Stimulated activated CD4-positive, alpha-beta T cell treated with anti-CD3 and anti-CD28 coated beads, Interleukin-12 subunit alpha, Interleukin-12 subunit beta, amount 100 ng/mL, for 4 hours (primary cell): ENCODE measurements at regions not wholly inside any gene's neighbourhood (a gene's known extent, or its start where the extent isn't known, plus 50 kb on each side); places are given as distances from the start of the nearest gene placed in this dataset.

Experiments used
- DNase-seq: peaks from one replicate; pipeline ENCODE4 v3.0.0-alpha.2; 2020

DNA sequence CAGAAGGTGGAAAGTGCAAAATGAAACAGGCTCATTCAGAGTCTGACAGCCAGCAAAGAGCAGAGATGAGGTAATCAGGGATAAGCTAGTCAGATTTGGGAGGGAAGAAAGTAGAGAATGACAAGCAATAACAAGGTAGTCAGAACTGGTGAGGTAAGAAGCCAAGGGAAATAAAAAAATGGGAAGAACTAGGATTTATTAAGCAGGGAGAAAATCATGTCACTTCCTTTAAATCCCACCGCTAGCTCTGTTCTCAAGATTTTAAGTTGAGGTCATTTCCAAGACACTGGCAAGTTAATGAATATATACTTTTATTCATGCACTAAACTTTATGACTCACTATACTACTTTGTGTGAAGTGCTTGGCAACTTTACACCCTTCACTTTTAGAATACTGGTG lies 1106.8 kb downstream of the IGSF11 start:
- DNase-seq = no peak

DNA sequence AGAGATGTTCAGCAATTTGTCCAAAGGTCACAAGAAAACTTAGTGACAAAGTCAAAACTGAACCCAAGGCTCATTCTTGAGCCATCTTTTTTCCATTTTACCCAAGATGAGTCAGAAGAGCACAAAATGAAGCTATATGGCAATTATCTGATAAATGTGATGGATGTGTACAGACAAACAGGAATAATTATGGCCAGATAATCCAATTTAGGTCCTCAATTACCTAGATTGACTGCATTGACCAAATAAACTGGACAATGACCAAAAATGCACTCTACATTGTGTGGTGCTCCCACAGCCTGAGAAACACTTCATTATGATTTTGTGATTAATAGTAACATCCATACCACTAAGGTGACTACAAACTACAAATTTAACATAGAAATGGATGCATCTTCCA lies 1105.8 kb downstream of the IGSF11 start:
- DNase-seq = no peak

DNA sequence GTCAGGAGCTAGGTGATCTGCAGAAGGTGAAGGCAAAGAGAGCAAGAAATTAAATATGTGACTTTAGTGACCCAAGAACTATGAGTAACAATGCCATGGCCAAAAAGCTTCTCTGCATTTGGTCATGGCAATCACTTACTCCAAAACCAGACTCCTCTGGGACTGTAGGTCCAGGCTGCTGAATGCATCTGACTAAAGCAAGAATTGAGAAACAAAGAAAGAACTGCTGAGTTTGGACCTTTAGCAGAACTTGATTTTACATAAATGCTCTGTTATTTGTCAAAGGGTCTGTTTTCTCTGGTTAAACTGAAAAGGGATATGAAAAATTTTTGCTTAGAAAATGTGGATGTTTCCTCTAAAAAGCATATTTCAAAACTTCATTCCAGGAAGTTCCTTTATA lies 1102.2 kb downstream of the IGSF11 start:
- no peak for DNase-seq

DNA sequence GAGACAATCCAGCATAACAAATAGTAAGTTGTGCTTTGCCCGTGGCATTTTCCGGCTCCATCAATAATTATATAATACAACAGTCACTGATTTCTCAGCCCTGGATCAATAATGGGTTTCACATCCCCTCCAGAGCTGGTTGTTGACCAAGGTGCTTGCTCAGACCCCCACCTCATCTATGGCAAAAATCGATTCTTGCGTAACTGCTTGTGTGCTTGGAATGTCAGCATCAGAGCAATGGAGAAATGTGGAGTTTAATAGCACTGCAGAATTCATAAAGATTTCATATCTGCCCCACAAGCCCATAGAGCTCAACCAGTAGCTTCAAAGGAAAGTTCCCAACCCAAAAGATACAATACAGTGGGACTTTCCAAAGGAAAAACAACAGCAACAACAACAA lies 1098.5 kb downstream of the IGSF11 start:
- no peak for DNase-seq

DNA sequence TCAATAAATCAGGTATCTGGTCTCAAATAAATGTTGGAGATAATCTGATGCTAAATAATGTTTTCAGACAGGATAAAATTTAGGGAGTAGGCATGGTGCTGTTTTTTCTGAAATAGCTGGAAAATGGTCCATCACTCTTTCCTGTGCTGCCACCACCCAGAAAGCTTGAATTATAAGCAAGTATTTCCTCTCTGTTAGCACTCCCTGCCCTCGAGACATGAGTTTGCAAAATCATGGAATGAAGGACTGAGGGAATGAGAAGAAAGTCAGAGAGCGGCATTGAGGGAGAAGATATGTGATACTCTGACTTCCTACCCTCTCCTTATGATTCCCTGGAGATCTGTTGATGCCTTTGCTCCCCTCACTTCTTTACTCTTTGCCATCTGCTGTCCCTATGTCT lies 1095.7 kb downstream of the IGSF11 start:
- no peak for DNase-seq

DNA sequence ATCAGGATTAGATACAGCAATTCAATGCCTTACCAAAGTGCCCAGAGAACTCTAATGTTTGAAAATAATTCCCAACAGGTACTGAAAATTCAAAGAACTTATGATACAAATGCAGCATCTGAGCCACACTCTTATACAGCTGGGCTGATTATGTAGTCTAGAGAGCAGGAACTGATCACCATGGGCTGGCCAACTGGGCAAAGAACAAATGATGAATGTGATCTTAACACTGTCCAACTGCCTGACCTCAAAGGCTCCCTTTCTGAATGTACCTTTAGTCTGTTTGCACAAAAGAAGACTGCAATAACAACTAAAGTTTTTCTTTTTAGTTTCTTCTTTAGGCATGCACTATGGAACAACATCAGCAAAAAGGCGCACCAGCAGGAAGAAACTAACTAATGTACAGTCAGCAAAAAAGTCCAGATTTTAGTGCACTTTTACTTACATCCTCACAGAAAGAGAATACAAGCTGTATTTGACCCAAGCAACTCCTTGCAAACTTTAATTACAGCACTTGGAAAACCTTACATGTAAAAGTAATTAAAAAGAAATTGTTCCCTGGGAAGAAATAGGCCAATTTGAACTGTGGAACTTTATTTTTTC lies 1095.1 kb downstream of the IGSF11 start:
- no peak for DNase-seq

DNA sequence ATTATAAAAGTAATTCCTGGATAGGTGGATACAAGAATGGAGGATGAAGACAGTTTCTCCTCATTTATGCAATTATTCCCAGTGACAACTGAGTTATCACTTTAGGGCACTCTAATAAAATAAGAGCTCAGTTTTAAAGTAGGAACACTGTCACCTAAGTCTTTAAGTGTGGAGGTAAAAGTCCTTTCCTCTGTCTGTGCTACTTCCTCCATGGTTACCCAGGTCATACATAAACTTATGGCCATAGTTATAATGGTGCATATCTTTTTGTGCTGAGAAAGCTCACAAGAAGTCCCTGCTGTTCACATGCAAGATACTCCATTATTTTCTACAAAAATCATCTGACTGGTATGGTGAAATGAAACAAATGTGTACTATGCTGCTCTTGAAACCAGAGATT lies 1093.6 kb downstream of the IGSF11 start:
- no peak for DNase-seq

DNA sequence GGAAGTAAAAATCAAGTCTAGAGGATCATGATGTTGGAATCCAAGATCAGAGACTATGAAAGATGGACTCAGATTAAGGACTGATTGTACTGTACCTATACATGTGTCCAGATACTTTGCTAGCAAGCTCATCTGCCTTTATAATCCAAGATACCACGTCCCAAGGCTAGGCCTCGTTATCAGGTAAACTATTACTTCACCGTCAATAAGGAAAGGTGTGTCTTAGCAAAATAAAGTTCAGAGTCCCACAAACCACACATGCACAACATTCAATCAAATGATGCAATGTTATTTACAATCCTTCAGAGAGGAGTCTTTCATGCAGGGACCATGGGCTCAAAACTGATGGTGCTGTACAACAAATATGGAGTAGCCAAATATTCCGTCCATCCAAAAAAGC lies 1092.9 kb downstream of the IGSF11 start:
- no peak for DNase-seq

DNA sequence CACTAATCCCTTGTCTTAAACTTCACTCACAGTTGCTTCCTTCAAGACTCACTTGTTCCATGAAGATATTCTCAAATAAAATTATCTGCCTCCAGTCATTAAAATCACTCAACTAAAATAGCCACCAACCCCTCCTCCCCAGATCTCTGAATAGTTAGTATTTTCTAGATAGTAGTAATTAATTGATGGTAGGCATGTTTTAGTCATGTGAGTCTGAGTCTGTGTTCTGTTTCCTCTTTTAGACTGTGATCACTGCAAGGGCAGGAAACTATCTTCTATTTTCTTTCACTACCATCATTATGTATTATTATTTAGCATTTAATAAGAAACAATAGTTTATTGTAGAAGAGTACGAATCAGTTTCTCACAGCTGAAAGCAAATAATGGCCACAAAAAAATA lies 1080.5 kb downstream of the IGSF11 start:
- DNase-seq = no peak

DNA sequence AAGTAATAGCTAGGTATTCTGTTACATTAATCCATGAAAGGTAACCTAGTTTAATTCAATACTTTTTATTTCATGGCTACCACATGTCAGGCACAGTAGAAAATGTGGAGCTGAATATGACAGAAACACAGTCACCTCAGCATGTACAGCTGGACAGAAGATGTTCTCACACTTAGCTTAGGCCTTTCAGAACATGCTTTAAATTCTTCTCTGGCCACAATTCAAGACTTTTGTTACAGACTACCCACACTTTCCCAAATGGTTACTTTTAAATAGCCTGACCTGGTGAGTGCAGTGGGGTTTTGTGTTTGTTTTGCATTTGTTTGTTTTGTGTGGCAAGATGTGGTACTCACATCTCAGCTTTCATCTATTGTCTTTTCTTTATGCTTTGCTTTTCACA lies 1079.5 kb downstream of the IGSF11 start:
- DNase-seq = no peak

DNA sequence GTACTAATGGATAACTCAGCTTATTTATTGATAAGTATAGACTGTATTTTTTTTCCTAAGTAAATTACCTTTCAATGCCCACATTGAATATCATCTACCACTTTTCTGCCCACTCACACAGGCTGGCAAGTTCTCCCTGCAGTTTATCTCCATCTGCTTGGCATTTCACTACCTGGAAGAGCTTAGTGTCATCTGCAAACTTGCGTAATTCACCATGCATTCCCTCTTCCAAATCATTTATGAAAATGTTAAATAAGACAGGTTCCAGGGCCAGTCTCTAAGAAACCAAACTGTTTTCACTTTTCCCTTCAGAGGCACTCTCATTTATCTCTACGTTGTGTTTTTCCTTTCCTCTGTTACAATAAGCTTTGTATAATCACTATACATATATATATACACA lies 1076.6 kb downstream of the IGSF11 start:
- no peak for DNase-seq

DNA sequence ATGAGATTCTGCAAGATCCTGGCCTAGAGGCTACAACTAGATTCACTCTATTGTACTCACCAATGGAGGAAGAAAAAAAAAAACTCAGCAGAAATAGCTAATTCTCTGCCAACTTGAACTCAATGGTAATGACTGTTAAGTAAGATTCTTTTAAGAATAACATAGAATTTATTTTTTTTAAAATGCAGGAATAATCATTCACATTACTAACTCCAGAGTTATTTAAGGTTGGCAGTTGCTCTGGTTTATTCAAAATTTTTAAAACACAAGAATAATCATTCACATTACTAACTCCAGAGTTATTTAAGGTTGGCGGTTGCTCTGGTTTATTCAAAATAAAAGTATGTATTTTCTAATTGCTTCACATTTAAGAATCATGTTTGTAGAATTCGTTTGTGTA lies 1071.9 kb downstream of the IGSF11 start:
- no peak for DNase-seq

DNA sequence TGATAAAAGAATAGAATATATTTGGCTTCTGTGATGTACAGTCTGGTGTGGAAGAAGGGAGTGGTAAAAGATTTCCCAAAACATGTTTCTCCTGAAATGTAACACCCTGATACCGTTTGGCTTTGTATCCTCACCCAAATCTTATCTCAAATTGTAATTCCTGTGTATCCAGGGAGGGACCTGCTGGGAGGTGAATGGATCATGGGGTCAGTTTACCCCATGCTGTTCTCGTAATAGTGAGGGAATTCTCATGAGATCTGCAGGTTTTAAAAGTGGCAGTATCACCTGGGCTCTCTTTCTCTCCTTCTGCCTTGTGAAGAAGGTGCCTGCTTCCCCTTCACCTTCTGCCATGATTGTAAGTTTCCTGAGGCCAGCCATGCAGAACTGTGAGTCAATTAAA lies 1070.8 kb downstream of the IGSF11 start:
- DNase-seq = no peak

DNA sequence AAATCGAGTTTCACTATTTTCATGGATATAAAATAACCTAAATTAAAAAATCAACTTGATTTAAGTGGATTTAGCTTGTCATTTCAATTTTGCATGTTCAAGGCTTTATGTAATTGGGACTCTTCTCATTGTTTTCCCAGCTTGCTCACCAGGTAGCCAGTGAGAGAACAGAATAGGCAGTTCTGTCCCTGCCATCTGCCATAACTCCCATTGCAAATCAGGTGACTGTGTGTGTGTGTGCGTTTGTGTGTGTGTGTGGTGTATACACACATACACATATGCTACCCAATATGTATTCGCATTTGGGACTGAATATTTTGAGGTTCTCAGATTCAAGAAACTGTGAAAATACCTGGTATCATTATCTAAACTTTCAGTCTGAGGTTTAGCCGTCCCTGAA lies 1069.8 kb downstream of the IGSF11 start:
- DNase-seq = no peak

DNA sequence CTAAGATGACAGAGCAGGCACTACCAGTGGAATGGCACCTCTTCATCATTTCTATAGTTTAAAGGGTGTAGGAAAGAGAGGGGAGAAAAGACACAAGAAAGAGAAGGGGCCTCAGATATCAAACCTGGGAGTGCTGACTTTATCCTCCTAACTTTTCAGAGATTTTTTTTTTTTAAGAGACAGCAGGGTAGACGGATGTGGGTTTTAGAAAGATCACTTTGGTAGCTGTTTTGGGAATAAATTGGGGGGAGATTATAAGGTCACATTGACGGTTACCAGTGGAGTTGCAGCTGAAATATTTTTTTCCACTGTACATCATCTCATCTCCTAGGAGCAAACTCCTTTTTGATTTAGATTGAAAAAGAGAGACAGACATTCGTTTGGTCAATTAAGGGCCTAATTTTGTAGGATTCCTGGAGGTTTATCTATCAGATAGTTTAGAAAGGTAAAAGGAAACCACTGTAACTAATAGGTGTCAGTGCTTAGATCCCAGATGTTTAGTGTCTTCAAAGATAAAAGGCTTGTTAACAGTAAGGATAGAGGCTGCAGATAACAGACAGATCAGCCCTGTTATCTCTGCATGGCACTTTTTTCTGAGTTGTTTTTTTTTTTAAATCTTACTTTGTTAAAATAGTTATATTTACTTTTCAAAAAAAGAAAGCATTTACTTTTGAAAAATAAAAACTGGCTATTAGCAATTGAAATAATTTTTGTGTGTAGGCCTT lies 1057.0 kb downstream of the IGSF11 start:
- no peak for DNase-seq

DNA sequence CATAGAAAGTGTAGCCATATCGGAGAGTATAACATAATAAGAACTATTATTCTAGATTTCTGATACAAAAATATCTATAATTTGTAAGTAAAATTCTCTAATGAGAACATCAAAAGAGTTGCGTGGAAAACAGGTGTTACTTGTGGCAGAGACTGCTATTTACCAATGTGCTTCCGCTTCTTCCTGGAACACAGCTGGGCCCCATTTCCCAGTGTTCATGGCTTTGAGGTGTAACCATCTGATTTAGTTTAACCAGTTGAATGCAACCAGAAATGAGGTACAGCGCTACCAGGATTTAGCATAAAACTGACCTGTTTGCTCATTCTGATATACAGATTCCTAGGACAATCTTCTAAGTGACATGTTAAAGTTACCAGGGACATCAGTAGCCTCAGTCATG lies 1055.2 kb downstream of the IGSF11 start:
- DNase-seq = no peak

DNA sequence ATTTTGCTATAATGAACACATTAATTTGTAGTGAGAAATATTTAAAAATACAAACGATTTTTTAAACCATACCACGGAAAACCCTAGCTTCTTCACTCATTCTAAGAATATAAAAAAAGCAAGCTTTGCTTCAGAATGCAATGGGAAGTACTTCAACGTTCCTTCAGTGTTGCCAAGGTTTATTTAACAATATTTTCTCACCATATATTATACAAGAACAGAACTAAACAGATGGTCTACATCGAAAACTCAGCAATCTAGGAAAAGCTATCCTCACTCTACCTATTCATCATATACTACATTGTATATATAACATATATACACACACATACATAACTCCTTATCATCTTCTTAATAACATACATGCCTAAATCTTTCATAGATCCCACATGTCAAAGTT lies 1047.4 kb downstream of the IGSF11 start:
- no peak for DNase-seq

DNA sequence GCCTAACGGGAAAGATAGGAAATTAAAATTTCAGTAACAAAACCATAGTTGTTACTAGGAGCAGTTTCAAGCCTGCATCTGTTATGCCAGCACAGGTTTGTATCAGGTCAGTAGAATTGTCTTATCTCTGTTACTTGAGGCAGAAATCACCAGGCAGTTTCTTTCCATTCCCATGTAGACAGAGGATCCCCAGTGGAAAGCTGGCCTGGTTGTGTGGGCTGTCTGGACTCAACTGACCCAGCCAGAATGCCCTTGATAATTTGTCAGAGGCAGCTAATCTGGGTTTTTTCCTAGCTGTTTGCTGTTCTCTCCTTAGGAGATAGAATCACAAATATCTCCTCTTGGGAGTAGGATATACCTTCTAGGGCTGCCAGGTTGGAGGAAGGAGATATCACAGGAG lies 1044.7 kb downstream of the IGSF11 start:
- no peak for DNase-seq

DNA sequence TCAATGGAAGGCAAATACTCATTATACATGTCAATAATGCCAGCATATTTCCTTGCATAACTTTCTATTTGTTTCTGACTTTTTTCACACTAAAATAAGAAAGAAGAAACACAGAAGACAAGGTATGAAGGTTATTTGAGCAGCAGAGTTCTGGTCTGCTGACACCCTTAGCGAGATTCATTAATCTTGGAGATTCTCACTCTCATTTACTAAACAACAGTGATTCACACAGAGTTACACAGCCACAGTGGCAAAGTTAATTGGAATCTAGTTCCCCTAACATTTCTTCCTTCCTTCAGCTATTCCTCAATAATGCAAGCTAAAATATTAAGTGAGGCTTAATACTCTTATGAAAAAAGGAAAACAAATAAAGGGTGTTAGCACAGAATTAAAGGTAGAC lies 1044.0 kb downstream of the IGSF11 start:
- no peak for DNase-seq

DNA sequence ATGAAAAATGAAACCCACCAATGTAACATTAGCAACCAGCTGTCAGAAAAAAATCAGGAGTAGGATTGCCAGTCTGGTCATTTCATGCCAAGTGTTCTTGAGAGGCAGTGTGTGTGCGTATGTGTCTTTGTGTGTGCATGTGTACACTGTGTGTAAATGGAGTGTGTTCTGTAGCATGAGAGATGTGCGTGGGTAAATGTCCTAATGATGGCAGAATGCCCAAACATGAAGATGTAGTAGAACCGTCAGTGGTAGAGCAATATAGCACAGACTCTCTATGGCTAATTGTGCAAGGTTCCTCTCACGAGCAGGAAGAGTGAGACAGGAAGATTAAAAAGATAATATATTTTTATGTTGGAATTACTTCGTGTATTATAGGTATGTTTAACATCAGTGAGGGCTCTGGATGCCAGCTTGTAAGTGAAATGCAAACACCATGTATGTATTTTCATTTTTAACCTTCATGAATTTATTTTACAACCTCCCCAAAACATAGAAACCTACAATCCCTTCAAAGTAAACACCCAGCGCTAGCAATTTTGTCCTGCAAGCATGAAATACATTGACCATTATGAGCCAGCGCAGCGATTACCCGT lies 1038.7 kb downstream of the IGSF11 start:
- no peak for DNase-seq

DNA sequence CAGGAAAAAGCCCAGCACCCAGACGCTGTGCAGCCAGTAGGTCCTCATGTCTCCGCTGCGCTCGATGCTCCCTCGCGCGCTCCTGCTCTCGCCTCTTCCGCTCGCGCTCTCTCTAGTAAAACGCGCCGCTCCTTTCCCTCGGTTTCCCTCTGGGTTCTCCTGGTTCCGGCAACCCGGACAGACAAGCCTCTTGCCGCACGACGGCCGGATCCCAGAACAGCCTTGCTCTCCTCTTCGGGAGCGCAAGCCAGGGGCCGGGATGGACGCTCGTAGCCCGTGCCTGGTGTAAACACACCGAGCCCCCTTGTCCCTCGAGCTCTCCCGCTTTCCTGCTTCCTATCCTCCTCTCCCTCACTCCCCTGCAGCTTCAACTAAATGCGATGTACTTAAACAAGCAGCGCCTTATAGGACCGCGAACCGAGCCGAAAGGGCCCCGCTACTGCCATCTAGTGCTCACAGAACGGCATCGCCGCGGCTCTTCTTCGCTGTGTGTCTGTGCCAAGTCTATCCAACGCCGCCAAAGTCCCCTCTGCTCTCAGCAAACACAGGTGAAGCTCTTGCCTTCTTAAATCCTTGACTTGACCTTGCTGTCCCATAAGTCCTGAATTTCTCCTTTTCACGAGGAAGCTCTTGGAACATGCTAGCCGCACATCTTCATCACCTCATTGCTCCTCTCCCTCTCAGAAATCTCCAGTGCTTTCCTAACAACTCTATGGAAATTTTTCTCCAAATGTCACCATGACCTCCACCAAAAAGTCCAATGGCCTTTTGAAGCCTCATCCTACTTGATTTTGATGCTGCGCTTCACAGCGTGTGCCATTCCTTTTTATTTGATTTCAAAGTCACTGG lies 1037.2 kb downstream of the IGSF11 start:
- DNase-seq = peak; percentile 28

DNA sequence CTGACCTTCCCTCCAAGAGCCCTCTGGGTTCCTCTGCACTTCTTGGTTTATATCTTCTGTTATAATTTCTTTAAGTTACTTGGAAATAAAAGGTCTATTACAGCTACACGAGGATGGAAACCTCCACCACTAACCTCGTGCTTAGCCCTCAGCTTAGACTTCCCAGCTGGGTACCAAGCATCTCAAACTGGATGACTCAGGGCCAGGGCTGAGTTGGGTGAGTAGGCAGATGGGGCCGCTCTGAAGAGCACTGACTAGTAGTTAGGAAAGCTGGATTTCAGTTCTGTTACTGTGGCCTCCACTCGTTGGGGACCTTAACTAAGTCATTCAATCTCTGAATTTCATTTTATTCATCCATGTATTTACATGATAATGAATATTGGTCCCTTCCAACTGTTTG lies 1036.6 kb downstream of the IGSF11 start:
- DNase-seq = no peak

DNA sequence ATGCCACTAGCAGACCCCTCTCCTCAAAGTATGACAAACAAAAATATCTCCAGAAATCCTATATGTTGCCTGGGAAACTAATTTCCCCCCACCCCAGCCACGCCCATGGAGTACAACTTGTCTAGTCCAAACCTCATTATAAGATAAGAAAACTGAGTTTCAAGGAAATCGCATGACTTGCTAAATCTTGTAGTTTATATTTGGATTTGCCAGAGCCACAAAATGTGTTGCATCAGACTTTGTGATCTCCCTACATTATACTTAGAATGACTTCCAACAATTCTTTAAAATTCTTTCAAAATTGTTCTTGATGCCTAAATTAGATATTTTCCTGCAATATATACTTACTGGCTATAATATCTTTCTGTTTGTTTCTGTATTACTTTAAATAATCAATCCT lies 1034.4 kb downstream of the IGSF11 start:
- no peak for DNase-seq

DNA sequence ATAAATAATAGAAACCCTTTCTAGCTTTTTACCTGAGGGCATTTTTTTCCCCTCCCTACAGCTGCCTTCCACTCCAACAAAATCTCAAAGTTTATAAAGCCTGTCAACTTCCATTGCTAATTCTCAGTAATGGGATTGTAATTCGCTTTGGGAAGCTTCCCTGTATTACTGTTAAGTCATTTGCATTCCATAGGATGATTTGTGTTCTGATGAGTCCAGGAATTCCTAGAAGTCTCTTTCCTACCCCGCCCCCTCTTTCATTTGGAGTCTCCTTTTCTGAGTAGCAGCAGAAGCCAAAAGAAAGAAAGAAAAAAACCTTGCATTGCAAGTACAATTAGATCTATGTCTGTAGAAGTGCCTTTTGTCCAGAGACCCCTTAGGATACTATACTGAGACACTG lies 1033.3 kb downstream of the IGSF11 start:
- no peak for DNase-seq
